Stimulated activated CD8-positive, alpha-beta memory T cell treated with anti-CD3 and anti-CD28 coated beads, Interleukin-7, amount 100 ng/mL, for 1 hour (primary cell): ENCODE measurements at regions not wholly inside any gene's neighbourhood (a gene's known extent, or its start where the extent isn't known, plus 50 kb on each side); places are given as distances from the start of the nearest gene placed in this dataset.

Experiments used
- DNase-seq, 2 donors: peaks; one replicate each; pipeline ENCODE4 v3.0.0-alpha.2; 2020; ENCODE audit warnings: low read depth in 2 of 2

DNA sequence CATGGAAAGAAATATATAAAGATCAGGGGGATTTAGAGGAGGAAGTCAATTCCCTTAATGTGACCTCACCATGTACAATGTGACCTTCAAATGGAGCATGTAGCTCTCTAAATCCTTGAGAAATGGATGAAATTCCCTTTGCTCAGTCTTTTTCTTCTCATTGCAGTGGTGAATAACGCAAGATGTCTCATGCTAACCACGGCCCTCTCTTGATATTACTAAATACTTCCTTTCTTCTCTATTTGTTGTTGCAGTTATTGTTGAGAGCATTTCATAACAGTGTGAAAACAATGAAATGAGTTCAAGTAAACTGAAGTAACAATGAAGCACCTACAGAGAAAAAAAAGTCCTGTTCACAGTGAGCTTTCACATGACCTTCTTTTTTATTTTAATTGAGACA lies 55.6 kb downstream of the ZNF281 start:
- DNase-seq = no peak

DNA sequence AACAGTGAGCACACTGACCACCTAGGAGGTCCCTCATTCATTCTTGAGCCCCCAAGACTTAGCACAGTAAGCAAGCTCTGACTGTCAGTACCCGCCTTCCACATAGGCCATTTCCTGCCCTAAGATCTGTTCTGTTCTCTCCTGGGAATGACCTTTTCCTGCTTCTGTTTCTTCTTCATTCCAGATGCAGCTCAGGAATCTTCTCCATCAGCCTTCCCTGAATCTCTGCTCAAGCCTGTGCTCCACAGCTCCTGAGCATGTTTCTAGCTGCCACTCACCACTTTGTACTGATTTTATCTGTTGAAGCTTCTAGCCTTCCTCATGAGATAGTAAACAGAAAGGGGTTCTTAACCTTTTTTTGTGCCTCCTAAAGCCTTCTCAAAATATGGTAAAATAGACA lies 56.6 kb downstream of the ZNF281 start:
- no peak for DNase-seq

DNA sequence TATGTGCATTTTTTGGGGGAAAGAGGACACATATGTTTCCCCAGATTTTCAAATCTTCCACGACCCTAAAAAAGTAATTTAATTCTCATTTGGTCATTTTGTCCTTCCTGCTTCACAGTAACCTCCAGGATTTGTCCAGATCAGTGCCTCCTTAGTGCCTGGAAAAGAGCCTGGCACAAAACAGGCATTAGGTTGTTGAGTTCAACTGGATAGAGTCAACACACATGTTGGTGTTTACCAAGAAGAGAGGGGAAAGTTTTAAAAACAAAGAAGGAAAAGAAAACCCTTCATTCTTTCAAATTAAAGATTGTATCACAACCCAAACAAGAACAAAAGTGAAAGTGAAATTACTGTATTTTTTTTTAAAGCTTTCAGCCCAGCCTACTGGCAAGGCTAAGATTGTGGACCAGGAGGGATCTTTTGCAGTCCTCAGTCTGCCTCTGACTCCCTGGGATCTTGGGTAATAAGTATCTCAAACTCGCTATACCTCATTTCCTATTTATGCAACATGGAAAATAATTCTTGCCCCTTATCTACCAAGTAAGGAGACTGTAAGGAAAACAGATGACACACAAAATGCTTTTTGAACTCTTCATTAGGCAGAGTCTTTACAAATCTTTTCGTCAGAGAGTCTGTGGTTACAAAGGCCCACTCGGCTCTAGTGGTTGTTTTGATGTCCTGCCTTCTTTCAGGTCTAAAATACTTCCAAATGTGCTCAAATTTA lies 57.8 kb downstream of the ZNF281 start:
- DNase-seq = no peak

DNA sequence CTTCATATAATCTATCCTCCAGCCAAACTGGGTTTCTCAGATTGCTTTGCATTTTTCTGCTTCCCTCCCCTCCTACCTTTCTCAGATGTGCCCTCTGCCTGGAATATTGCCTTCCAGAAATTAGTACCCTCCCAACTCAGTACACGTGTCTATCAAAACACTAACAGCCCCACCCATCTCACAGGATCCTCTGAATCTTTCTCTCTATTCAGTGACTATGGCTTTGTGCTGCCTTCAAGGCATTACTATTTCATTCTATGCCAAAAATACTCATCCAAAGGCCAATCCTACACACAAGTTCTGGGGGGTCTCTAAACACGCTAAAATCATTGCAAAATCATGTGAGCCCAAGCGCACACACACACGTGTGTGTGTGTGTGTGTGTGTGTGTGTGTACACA lies 58.4 kb downstream of the ZNF281 start:
- DNase-seq = no peak

DNA sequence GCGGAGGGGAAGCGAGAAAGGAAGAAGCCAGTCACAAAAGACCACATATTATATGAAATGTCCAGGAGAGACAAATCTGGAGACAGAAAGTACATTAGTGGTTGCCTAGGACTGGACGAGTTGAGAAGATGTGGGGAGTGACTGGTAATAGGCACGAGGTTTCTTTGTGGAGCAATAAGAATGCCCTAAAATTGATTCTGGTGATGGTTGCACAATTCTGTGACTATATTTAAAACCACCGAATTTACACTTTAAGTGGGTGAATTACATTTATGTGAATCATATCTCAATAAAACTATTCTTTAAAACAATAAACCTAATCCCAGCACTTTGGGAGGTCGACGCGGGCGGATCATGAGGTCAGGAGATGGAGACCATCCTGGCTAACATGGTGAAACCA lies 63.1 kb downstream of the ZNF281 start:
- DNase-seq = no peak

DNA sequence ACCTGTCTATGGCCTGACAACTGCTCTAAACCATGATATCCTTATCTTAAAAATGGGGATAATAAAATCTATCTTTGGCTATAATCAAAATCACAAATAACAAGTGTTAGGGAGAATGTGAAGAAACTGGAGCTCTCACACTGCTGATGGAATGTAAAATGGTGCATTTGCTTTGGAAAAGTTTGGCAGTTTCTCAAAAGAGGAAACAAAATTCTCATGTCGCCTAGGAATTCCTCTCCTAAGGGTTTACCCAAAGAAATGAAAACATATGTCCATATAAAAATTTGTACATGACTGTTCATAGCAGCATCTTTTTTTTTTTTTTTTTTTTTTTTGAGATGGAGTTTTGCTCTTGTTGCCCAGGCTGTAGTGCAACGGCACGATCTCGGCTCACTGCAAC lies 64.3 kb downstream of the ZNF281 start:
- no peak for DNase-seq

DNA sequence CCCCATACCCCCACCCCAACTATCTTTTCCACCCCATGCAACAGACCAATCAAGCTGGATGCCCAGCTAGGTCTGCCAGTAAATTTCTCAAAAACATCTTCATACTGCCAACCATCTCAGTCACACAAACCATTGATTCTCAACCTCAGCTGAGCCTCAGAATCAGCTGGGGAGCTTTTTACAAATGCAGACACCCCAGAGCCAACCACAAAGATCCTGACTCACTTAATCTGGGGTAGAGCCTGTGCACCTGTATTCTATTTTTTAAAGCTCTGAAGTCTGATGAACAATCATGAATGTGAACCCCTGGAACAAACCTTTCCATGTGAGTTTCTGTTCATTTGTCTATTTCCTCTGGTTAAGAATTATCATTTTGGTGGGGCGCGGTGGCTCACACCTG lies 66.0 kb downstream of the ZNF281 start:
- DNase-seq = no peak

DNA sequence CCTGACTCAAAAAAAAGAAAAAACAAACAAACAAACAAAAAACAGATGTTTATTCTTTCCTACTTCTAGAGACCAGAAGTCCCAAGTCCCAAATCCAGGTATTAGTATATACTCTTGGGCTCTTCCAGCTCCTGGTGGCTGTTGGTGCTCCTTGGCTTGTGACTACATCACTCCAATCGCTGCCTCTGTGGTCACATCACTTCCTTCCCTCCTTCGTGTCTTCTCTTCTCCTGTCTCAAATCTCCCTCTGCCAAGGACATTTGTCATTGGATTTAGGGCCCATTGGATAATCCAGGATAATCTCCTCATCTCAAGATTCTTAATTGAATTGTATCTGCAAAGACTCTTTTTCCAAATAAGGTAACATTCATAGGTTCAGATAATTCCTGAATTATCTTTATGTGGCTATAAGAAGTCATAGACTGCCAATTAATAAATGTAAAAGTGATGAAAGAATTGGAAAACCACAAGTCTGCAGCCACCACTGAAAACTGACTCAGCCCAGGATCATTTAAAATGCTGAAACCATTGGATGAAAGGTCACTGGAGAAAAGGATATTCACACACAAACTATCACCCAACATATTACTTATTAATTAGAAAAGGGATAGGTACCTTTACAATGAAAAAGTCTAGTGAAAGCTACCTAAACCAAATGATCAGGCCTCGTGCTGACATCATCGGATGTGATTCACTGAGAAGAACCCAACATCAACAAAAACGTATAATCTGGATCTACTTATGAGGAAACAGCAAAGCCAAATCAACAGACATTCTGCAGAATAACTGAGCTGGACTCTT lies 67.1 kb downstream of the ZNF281 start:
- no peak for DNase-seq

DNA sequence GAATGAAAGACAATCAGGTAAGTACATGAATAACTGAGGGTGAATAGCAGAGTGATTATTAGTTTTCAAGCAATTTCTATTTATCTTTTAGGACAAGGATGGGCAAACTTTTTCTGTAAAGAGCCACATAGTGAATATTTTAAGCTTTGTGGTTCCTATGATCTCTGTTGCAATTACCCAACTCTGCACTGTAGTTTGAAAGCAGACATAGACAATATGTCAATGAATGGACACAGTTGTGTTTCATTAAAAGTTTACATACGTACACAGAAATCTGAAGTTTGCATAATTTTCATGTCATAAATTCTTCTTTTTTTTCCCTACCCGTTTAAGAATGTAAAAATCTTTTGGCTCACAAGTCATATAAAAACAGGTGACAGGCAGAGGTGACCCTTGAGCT lies 71.4 kb downstream of the ZNF281 start:
- DNase-seq = no peak

DNA sequence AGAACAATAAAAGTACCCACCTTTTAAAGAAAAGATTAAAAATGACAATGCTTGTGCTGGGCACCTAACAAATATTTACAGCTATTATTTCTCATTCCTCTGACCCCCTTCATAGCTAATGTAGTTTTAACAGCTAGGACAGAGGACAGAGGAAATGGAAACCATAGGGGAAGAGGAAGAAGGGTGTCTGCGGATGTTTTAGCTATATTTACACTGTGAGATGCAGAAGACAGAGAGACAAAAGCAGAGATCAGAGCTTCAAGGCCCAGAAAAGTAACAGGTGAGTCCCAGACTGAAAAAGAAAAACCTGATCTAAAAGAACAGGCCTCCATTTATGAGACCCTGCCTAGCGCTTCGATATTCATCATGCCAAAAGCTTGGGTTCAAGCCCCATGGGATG lies 72.0 kb downstream of the ZNF281 start:
- DNase-seq = no peak

DNA sequence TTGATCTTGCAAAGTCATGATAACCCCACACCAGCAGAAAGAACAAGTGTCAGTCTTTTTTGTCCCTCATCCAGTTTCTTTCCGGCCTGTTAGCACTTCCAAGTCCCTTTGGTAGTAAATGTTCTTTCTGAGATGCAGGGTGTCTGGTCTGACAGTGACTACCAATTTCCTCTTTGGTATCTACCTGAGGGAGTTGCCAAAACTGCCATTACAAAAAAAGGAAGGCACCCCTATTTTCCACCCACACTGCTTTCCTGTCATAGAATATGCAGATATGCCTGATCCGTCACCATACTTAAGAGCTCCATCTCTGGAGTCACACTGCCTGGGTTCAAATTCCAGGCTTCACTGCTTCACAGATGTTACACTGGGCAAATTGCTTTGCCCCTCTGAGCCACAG lies 72.4 kb downstream of the ZNF281 start:
- no peak for DNase-seq

DNA sequence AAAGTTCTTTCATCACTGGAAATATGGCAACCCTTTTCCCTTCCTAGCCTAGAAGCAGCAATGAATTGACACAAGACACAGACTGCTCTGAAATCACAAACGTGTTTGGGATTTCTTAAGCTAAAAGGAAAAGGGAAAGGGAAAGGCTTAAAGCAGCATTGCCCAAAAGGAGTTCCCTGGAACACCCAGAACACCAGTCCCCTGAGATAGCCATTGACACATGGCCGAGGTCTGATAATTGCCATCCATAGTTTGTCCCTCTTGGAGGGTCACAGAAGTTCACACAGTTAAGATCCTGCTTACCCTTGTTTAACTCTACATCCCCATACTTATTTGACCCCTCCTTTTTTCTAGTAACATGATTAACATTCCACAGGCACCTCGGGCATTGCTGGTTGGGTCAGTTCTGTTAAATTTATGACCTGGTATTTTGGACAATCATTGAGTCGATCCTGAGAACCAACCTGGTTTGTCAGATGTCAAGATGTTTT lies 72.9 kb downstream of the ZNF281 start:
- no peak for DNase-seq

DNA sequence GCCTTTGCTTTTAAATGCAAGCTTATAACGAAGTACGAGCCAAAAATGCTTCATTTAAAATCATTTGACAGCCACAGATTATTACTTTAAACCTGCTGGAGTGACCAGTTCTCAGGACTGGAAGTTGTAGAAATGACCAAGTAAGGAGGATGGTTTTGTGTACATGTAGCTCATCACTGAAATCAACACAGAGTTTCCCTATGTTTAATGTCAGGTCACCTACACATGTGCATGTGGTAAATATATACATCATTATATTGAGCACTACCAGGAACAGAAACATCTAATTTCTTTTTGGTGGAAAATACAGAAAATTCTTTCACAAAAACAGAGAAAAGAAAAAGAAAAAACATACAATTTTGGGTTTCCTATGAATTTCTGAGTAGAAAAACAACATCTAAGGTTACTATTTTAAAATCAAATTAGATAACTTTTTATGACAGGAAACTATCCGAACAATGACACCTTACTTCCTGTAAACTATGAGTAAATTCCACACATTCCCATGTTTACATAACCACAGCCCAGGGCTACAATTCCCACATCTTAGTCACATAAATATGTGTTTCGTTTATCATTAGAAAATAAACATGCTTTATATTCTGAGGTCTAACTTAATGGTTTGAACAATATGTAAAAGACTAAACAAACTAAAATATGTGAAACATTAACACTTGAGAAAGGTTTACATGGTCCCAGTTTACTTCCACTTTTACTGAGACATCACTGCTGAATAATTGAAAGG lies 73.6 kb downstream of the ZNF281 start:
- no peak for DNase-seq

DNA sequence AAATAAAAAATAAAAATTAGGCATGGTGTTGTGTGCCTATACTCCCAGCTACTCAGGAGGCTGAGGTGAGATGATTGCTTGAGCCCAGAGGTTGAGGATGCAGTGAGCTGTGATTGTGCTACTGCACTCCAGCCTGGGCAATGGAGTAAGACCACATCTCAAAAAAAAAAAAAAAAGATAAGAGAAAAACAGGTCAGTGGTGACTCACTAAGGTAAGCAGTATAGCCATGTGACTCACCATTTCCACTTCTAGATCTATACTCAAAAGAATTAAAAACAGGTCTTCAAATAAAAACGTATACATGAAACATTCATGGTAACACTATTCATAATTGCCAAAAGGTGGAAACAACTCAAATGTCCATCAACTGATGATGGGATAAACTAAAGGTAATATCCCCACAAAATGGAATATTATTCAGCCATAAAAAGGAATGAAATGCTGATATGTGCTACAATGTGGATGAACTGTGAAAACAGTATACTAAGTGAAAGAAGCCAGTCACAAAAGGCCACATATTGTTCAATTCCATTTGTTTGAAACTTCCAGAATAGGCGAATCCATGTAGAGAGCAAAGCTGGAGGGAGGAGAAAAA lies 75.1 kb downstream of the ZNF281 start:
- no peak for DNase-seq

DNA sequence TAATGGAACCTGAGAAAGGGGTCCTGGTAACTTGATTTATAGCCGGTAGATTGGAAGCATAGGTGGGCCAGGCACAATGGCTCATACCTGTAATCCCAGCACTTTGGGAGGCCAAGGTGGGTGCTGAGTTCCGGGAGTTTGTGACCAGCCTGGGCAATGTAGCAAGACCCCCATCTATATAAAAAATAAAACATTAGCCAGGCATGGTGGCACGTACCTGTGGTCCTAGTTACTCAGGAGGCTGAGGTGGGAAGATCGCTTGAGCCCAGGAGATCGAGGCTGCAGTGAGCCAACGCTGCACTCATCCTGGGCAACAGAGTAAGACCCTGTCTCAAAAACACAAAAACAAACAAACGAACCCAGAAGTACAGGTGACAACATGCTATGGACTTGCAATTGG lies 76.5 kb downstream of the ZNF281 start:
- no peak for DNase-seq

DNA sequence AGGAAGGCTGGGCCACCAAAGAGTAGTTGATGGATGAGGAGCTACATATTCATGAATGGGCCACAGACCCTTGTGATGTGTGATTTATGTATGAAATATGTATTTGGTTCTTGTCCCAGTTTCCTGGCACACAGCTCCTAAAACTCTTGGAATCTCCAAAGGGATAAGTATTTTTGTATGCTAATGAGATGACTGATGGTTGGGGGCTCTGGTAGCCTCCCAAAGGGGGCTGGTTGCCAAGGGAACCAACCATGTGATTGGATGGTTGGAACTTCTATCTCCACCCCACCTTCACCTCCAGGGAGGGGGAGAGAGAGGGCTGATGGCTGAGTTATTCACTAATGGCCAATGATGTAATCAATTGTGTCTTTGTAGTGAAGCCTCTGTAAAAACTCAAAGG lies 77.1 kb downstream of the ZNF281 start:
- DNase-seq = no peak

DNA sequence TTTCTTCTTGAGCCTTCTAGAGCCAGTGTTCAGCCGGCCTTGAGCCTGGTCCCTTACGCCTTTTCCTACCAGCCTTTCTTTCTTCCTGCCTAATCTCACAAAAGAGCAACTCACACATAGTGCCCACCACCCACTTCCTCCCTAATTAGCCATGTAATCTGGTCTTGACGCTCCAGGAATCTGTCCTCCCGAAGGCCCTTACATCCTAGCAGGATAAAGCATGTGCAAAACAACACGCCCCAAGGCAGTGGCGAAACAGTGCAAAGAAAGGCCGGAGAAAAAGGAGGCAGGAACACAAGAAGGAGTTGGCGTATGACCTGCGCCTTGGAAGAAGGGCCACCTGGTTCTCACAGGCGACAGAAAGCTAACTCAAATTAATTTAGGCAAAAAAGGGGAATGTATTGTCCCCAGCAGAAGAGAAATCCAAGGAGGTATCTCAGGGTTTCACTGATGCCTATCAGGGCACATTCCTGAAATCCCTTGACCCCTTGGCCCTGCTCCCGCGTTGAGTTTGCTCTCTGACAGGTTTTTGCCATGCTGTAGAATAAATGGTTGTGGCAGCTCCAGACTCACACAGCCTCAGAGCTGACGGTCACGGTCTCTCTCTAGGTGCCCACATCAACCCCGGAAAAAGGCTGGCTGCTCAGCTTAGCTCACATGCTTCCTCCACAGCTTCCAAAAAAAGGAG lies 79.0 kb downstream of the ZNF281 start:
- no peak for DNase-seq

DNA sequence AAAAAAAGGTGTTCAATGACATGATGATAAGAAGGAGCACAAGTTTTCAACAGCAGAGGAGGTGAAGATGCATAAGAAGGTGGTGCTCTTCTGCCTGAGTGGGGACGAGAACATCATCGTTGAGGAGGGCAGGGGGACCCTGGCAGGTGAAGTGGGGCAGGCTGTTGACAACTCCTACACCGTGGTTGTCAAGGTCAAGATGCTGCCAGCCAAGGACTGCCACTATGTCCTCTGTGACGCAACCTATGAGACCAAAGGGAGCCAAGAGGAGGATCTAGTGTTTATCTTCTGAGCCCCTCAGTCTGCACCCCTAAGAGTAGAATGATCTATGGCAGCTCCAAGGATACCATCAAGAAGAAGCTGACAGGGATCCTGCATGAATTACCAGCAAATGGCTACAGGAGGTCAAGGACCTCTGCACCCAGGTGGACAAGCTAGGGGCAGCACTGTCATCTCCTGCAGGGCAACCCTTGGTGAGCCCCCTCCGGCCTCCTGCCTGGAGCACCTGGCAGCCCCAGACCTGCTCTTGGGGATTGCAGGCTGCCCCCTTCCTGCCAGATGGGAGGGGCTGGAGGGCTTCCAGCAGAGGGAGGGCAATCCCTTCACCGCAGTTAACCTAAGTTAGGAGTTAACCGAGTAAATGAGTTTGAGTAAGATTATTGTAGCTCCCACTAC lies 80.5 kb downstream of the ZNF281 start:
- DNase-seq = no peak

DNA sequence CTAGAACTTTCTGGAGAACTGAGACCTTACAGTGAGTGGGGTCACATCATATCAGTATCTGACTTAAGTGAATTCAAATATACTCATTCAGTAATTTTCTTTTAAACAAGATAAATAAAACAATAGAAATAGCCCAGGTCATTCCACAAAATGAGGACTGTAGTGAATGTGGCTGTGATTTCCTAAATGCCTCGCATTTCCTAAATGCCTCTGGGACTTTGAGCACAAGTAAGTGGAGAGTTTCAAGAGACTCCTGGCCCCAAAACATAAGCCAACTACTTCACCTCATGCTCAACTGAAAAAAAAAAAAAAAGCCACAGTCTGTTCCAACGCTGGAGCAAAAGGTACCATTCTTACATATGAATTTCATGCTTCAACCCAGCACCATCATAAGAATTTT lies 81.5 kb downstream of the ZNF281 start:
- no peak for DNase-seq

DNA sequence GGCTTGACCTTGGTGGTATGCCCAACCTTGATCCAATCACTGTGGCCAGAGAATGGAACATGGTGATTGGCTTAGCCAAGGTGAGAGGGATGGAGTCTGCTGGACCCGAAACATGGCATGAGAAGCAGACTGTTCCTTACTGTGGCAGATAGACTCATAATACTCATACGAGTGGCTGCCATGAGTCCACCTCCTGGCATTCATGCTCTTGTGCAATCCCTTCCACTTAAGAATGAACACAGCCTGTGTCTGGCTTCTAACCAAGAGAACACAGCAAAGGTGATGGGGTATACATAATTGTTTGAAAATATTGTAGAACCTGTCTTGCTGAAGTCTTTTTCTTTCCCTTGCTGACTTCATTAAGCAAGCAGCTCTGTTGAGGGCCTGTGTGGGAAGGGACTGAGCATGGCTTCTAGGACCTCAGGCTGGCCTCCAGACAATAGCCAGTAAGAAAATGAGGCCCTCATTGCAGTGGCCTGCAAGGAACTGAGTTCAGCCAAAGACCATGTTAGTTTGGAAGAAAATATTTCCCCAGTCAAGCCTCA lies 85.9 kb downstream of the ZNF281 start:
- DNase-seq = no peak

DNA sequence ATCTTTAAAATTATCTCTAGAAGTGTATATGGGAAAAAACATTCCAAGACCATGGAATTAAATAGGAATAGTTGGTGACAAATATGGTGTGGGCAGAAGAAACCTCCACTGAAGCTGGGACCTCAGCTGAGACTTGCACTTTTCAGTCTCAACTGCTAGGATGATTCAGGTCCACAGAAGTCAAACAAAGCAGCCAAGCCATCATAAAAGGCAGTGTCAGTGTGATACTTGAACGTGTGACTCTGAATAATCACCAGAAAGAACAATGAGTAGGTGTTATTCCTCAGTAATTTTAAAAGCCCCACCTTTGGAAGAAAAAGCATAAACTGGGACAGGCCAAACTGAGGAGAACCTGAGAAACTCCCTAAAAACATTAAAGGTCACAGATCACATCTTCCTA lies 90.7 kb downstream of the ZNF281 start:
- no peak for DNase-seq
